T-helper 2 cell treated with Interferon-gamma antibody and Interleukin-4, amounts not matched to agents 100 ng/mL and 5 ng/mL, for 36 hours (primary cell): ENCODE measurements at regions not wholly inside any gene's neighbourhood (a gene's known extent, or its start where the extent isn't known, plus 50 kb on each side); places are given as distances from the start of the nearest gene placed in this dataset.

Experiments used
- intact Hi-C: fragments of 100-400 bp; cut with micrococcal nuclease; formaldehyde crosslinking; loops from one replicate; pipeline ENCODE4 v1.15.1; 2023

GRCh38 chr18:27395752-27396151, 210.6 kb upstream of the CHST9 start:
- intact Hi-C loops: no loop called here

- intact Hi-C loops: no loop called here
Measured at GRCh38 chr18:27394687-27395086, 209.6 kb upstream of the CHST9 start.

- intact Hi-C loops: no loop called here
Measured at GRCh38 chr18:27382567-27383216, 197.6 kb upstream of the CHST9 start.

- intact Hi-C loops: no loop called here
Measured at GRCh38 chr18:27378431-27379095, 193.5 kb upstream of the CHST9 start.

- intact Hi-C loops: no loop called here
Measured at GRCh38 chr18:27377251-27377650, 192.1 kb upstream of the CHST9 start.

- intact Hi-C loops: no loop called here
Measured at GRCh38 chr18:27372386-27372785, 187.3 kb upstream of the CHST9 start.

- intact Hi-C loops: loop anchor here (10.0 kb wide), 1 partner anchor 238 kb away; no protein-coding TSS in a partner anchor
Measured at GRCh38 chr18:27366665-27367064, 181.6 kb upstream of the CHST9 start.

GRCh38 chr18:27366151-27366550, 181.0 kb upstream of the CHST9 start:
- intact Hi-C loops: loop anchor here (10.0 kb wide), 1 partner anchor 239 kb away; no protein-coding TSS in a partner anchor

GRCh38 chr18:27363872-27364271, 178.8 kb upstream of the CHST9 start:
- intact Hi-C loops: loop anchor here (10.0 kb wide), 1 partner anchor 241 kb away; no protein-coding TSS in a partner anchor

GRCh38 chr18:27361477-27361876, 176.4 kb upstream of the CHST9 start:
- intact Hi-C loops: loop anchor here (10.0 kb wide), 1 partner anchor 243 kb away; no protein-coding TSS in a partner anchor

- intact Hi-C loops: no loop called here
Measured at GRCh38 chr18:27355308-27355707, 170.2 kb upstream of the CHST9 start.

- intact Hi-C loops: no loop called here
Measured at GRCh38 chr18:27353273-27353672, 168.2 kb upstream of the CHST9 start.

- intact Hi-C loops: no loop called here
Measured at GRCh38 chr18:27349284-27349882, 164.3 kb upstream of the CHST9 start.

GRCh38 chr18:27331606-27332005, 146.5 kb upstream of the CHST9 start:
- intact Hi-C loops: no loop called here

GRCh38 chr18:27314996-27315395, 129.9 kb upstream of the CHST9 start:
- intact Hi-C loops: no loop called here

GRCh38 chr18:27313678-27314077, 128.6 kb upstream of the CHST9 start:
- intact Hi-C loops: no loop called here

GRCh38 chr18:27312853-27313252, 127.7 kb upstream of the CHST9 start:
- intact Hi-C loops: no loop called here

- intact Hi-C loops: no loop called here
Measured at GRCh38 chr18:27312153-27312552, 127.0 kb upstream of the CHST9 start.

- intact Hi-C loops: no loop called here
Measured at GRCh38 chr18:27311114-27311513, 126.0 kb upstream of the CHST9 start.

GRCh38 chr18:27301615-27302378, 116.7 kb upstream of the CHST9 start:
- intact Hi-C loops: no loop called here

GRCh38 chr18:27298214-27298804, 113.2 kb upstream of the CHST9 start:
- intact Hi-C loops: no loop called here
